GM19397 (cell line): ENCODE measurements at regions not wholly inside any gene's neighbourhood (a gene's known extent, or its start where the extent isn't known, plus 50 kb on each side); places are given as distances from the start of the nearest gene placed in this dataset.
"Not testable (repeated sequence)": the region's sequence is repeated elsewhere in the genome, so short reads cannot be mapped to it uniquely, and the experiment has no call there.

ENCODE experiments used
- ATAC-seq: cut with Tn5 transposase; IDR thresholded peaks from one replicate; pipeline ENCODE4 v1.9.1; 2021; ENCODE audit warnings: mild to moderate bottlenecking, moderate library complexity; ENCODE audit not compliant: unreplicated experiment

GRCh38 chr9:62655705-62656104, 1465.9 kb downstream of the SPATA31A7 start:
- not testable (repeated sequence) for ATAC-seq

GRCh38 chr9:62662733-62663507, 1473.1 kb downstream of the SPATA31A7 start:
- ATAC-seq: not testable (repeated sequence)

- ATAC-seq: not testable (repeated sequence)
Observed at GRCh38 chr9:62663512-62663911, 1473.7 kb downstream of the SPATA31A7 start.

- not testable (repeated sequence) for ATAC-seq
Observed at GRCh38 chr9:62667137-62667824, 1477.4 kb downstream of the SPATA31A7 start.

- not testable (repeated sequence) for ATAC-seq
Observed at GRCh38 chr9:62677016-62677415, 1487.2 kb downstream of the SPATA31A7 start.

- ATAC-seq: peak; percentile 44
Observed at GRCh38 chr9:62678336-62678735, 1488.5 kb downstream of the SPATA31A7 start.

GRCh38 chr9:62679020-62679419, 1489.2 kb downstream of the SPATA31A7 start:
- peak; percentile 45 for ATAC-seq

GRCh38 chr9:62684833-62685647, 1495.2 kb downstream of the SPATA31A7 start:
- ATAC-seq: peak; percentile 82

GRCh38 chr9:62686313-62686712, 1496.5 kb downstream of the SPATA31A7 start:
- ATAC-seq: not testable (repeated sequence)

- not testable (repeated sequence) for ATAC-seq
Observed at GRCh38 chr9:62693019-62693418, 1503.2 kb downstream of the SPATA31A7 start.

- not testable (repeated sequence) for ATAC-seq
Observed at GRCh38 chr9:62711317-62711716, 1521.5 kb downstream of the SPATA31A7 start.

GRCh38 chr9:62725580-62725979, 1535.7 kb downstream of the SPATA31A7 start:
- not testable (repeated sequence) for ATAC-seq

- ATAC-seq: peak; percentile 93
Observed at GRCh38 chr9:62730229-62731000, 1540.6 kb downstream of the SPATA31A7 start.

GRCh38 chr9:62731015-62731414, 1541.2 kb downstream of the SPATA31A7 start:
- ATAC-seq: not testable (repeated sequence)

- ATAC-seq: not testable (repeated sequence)
Observed at GRCh38 chr9:62737004-62737606, 1547.3 kb downstream of the SPATA31A7 start.

GRCh38 chr9:62737915-62738314, 1548.1 kb downstream of the SPATA31A7 start:
- ATAC-seq: not testable (repeated sequence)

GRCh38 chr9:62745774-62746529, 1556.1 kb downstream of the SPATA31A7 start:
- ATAC-seq: not testable (repeated sequence)
